ENCODE measurements at regions not wholly inside any gene's neighbourhood (a gene's known extent, or its start where the extent isn't known, plus 50 kb on each side); places are given as distances from the start of the nearest gene placed in this dataset.

GRCh38 chr3:162764808-162765071, 1268.1 kb downstream of the OTOL1 start:
- TF ChIP-seq CTCF (IDR thresholded peaks at IDR 0.05; ENCODE audit: insufficient read depth, low read depth, low read length) (no peak), EZH2 (IDR thresholded peaks at IDR 0.05; ENCODE audit: insufficient read depth, low read length) (no peak)
